GM19025 (cell line): ENCODE measurements at regions not wholly inside any gene's neighbourhood (a gene's known extent, or its start where the extent isn't known, plus 50 kb on each side); places are given as distances from the start of the nearest gene placed in this dataset.
A peak's percentile ranks its signal among the peaks of the same experiment; 100 is the strongest.

Experiments
- ATAC-seq: cut with Tn5 transposase; IDR thresholded peaks from one replicate; pipeline ENCODE4 v1.9.1; 2021; ENCODE audit warnings: mild to moderate bottlenecking, low read depth, moderate library complexity; ENCODE audit not compliant: unreplicated experiment

GRCh38 chr9:108526518-108526917 lies 329.3 kb downstream of the ACTL7B start:
- no peak for ATAC-seq

- no peak for ATAC-seq
Observed at GRCh38 chr9:108525186-108525585, 330.6 kb downstream of the ACTL7B start.

GRCh38 chr9:108521063-108521590 lies 334.7 kb downstream of the ACTL7B start:
- no peak for ATAC-seq

- no peak for ATAC-seq
Observed at GRCh38 chr9:108519437-108519836, 336.3 kb downstream of the ACTL7B start.

GRCh38 chr9:108517651-108518365 lies 338.0 kb downstream of the ACTL7B start:
- no peak for ATAC-seq

- ATAC-seq, result no peak
Observed at GRCh38 chr9:108516391-108516790, 339.4 kb downstream of the ACTL7B start.

- ATAC-seq, result no peak
Observed at GRCh38 chr9:108515856-108516255, 339.9 kb downstream of the ACTL7B start.

- no peak for ATAC-seq
Observed at GRCh38 chr9:108512426-108513173, 343.2 kb downstream of the ACTL7B start.

- ATAC-seq, result no peak
Observed at GRCh38 chr9:108511307-108511706, 344.5 kb downstream of the ACTL7B start.

- ATAC-seq, result no peak
Observed at GRCh38 chr9:108496846-108497245, 358.9 kb downstream of the ACTL7B start.

GRCh38 chr9:108489567-108489966 lies 366.2 kb downstream of the ACTL7B start:
- no peak for ATAC-seq

- ATAC-seq, result no peak
Observed at GRCh38 chr9:108486831-108487230, 369.0 kb downstream of the ACTL7B start.

- ATAC-seq, result no peak
Observed at GRCh38 chr9:108484468-108484867, 371.3 kb downstream of the ACTL7B start.

GRCh38 chr9:108483676-108484075 lies 372.1 kb downstream of the ACTL7B start:
- ATAC-seq, result no peak

GRCh38 chr9:108479989-108480652 lies 375.7 kb downstream of the ACTL7B start:
- no peak for ATAC-seq

- peak; percentile 65 for ATAC-seq
Observed at GRCh38 chr9:108478431-108479332, 377.1 kb downstream of the ACTL7B start.

GRCh38 chr9:108477529-108478006 lies 378.2 kb downstream of the ACTL7B start:
- ATAC-seq, result no peak

- no peak for ATAC-seq
Observed at GRCh38 chr9:108476574-108476973, 379.2 kb downstream of the ACTL7B start.

GRCh38 chr9:108475813-108476212 lies 380.0 kb downstream of the ACTL7B start:
- no peak for ATAC-seq

GRCh38 chr9:108474356-108474755 lies 381.4 kb downstream of the ACTL7B start:
- no peak for ATAC-seq
